HG03196 (cell line): ENCODE measurements at regions not wholly inside any gene's neighbourhood (a gene's known extent, or its start where the extent isn't known, plus 50 kb on each side); places are given as distances from the start of the nearest gene placed in this dataset.

ENCODE experiments used
- ATAC-seq: cut with Tn5 transposase; IDR thresholded peaks from one replicate; pipeline ENCODE4 v1.9.1; 2021; ENCODE audit not compliant: unreplicated experiment

DNA sequence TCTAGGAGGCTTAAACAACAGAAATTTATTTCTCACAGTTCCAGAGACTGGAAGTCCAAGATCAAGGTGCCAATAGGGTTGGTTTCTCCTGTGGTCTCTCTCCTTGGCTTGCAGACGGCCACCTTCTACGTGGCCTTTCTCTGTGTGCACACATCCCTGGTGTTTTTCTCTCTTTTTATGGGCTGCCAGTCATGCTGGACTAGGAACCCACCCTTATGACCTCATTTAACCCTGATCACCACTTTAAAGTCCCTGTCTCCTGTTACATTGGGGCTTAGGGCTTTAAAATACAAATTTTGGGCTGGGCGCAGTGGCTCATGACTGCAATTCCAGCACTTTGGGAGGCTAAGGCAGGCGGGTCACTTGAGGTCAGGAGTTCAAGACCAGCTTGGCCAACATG lies 157.1 kb downstream of the TLE1 start:
- ATAC-seq: no peak

DNA sequence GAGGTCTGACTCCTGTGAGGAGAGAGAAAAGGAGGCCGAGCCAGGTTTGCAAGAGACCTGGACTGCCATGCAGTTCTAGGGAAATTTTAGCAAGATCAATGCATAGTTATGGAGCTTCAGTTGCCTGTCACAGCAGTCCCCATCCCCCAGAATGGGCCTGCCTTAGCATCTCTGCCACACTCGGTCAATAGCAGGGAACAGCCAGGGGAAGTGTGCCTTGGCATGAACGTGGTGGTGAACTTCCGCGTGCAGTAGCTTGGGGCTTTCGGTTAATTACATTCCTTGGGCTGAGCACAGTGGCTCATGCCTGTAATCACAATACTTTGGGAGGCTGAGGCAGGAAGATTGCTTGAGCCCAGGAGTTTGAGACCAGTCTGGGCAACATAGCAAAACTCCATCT lies 157.8 kb downstream of the TLE1 start:
- ATAC-seq: no peak

DNA sequence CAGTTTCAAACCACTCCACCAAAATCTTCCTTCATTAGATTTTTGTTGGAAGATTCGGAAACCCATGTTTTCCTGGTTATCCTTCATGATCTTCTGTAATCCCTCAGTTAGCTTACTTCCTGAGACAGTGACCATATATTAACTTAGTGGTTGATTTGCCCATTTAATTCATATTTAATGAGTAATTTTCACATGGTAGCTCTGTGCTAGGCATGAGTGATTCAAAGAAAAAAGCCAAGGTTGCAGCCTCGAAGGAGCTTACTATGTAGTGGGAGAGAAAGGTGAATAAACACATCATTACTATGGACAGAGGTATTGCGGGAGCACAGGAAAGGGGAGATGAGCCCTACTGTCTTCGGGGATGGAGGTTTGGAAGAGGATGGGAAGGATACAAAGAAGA lies 158.5 kb downstream of the TLE1 start:
- ATAC-seq: no peak

DNA sequence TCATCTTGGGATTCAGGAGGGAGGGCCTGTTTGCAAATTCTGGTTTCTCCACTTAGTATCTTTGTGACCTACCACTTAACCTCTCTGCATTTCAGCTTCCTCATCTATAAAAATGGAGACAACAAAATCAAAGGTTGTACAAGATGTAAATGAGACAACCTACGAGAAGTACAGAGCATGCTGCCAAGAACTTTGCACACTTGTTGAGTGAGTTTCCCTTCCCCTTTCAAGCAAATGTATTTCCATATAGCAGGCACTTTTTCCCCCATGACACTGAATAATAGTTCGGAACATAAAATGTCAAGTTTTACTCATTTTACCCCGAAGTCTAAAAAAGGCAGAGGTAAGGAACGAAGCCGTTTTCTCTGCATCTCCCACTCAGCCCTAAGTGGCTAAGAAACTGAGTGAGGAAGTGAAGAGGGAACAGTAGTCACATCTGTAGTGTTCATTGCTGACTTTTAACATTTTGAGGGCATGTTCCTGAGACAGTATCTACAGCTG lies 159.0 kb downstream of the TLE1 start:
- no peak for ATAC-seq

DNA sequence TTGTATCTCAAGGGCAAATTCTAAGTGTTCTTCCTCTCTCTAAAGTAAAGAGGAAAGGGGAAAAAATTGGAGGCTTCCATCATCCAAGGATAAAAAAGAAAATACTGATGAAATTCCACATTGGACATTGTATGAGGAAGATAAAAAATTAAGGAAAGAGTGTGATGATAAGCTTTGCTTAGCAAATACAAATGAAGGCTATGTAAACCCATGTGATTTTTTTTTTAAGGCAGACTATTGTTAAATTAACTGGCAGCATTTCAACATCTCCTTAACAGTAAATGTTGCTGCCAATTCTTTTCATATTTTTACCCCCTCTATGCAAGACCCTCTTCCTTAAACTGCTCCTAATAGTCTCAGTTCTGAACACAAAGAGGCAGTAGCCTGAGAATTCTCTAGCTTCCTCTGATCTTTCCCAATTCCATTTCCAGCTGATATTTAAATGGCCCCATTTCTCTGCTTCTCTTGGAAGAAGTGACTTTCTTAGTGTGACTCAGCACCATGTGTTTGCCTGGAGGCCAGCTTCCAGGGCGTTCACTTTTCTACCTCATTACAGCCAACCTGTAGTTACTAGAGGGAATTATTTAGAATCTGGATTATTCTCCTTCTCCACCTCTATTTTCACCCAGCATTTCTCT lies 159.7 kb downstream of the TLE1 start:
- no peak for ATAC-seq

DNA sequence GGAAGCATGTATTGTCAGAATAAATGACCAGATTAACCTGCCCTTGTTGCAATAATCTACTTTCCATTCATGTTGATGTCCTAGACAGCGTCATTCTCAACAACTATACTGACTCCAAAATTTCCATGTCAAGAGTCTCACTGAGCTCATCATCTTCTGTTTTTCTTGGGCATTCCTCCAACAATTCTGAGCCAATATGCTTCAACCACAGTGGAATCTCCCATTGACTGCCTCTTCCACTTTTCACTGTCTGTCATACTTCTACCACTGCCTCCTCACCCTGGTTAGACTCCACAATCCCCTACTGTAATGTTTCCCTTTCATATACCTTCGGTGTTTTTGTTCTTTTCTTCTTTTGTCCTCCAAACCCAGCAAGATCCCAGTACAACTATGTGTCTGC lies 162.8 kb downstream of the TLE1 start:
- ATAC-seq: no peak

DNA sequence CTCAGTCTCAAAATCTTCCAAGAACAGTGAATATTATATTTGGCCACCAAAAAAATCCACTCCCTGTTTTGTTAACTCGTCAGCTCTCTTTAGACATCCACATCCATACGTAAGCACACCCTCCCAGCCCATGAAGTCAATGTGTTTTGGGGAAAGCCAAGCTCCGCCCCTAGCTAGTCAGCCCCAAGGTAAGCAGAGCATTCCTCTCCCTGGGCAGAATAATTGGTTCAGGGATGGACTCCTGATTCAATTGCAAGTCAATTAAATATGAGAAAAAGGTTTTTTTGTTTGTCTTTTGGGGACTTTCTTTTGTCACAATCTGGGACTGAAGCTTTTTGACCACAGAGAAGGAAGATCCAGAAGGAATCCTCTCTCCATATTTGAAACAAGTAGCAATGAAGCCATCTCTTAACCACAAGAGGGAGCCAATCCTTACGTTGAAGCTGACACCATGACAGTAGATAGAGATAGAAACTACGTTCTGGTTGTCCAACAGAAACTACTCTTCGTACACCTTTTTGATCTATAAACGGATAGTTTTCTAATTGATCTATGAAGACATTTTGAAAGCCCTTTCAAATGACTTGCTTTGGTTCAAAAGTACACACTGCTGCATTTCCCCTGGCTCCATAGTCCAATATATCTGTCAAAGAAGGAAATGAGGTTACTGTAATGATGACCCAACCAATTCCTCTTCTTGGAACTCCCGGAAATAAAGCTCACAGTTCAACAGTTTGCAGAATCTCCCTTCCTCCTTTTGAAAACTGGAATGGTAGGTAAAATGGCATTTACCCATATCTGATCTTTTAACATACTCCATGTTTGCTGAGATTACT lies 166.4 kb downstream of the TLE1 start:
- no peak for ATAC-seq

DNA sequence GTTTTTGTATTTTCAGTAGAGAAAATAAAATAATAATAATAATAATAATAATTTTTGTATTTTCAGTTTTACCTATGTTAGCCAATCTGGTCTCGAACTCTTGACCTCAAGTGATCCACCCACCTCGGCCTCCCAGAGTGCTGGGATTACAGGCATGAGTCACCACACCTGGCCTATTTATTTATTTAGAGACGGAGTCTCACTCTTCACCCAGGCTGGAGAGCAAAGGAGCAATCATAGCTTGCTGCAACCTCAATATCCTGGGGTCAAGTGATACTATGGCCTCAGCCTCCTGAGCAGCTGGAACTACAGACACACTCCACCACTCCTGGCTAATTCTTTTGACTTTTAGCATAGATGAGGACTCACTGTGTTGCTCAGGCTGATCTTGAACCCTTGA lies 167.5 kb downstream of the TLE1 start:
- no peak for ATAC-seq

DNA sequence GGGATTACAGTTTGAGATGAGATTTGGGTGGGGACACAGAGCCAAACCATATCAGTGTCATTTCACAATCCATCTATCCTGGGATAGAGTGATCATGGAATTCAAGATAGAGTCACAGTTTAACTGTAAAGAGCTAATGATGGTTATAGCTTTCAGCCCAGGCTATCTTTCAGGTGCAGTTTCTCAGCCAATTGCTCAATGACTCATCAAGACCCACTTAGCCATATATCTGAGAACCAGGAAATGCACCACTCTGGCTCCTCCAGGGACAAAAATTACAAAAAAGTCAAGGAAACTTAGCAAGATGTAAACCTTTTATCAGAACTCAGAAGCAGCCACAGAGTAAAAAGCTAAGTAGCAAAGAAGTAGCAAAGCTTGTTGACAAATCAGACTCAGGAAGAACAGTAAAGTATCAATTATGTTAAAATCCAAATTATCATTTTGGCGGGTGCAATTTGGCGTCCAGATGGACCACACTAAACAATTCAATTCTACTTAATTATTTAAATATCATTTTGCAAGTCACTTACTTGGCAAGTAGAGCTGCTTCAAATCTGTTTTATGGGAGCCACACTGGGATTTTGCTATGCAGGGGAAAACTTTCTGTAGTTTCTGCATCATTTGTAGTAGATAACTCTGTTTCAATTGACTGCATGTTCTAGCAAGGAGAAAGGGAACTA lies 169.4 kb downstream of the TLE1 start:
- no peak for ATAC-seq

DNA sequence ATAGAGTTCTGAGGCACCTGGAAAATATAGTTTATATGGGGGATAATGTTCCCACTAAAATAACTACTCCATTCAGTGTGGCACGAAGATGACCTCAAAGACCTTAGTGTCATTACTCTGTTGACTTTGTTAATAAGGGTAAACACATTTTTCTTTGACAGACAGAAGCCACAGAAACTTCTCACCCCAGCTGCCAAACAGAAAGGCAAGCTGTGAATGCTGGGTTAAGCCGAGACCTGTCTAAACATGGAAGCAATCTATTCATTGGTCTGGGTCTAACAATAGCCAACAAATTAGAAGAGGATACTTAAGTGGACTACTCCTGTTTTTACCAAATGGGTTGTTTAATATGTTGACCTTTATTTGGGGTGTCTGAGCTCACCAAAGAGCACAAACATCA lies 171.4 kb downstream of the TLE1 start:
- ATAC-seq: no peak

DNA sequence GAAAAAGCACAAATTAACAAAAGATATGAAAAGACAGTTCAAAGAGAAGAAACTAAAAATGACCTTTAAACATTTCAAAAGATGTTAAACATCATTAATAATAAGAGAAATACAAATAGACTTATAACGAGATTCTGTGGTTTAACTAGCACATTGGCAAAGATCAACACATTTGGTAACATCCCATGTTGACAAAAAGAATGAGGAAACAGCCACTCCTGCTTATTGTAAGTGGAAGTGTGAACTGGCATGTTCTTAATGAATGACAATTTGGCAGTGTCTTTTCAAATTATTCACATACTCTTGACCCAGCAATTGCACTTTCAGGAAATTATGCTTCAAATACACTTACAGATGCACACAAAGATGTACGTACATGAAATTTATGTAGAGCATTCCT lies 176.3 kb downstream of the TLE1 start:
- no peak for ATAC-seq

DNA sequence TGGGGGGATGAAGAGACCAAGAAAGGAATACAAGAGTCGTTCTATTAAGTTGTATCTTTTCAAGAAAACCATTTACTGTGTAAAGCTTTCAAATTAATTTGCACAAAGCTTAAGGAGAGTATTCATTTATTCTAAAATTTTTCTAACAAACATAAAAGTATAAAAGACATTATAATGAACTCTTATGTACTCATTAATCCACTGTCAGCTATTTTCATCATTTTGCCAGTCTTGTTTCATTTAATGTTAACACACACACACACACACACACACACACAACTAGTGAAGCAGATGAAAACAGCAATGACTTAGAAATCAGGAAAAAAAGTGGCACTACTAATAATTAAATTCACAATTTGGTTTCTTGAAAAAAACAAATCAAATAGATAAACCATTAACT lies 176.7 kb downstream of the TLE1 start:
- no peak for ATAC-seq

DNA sequence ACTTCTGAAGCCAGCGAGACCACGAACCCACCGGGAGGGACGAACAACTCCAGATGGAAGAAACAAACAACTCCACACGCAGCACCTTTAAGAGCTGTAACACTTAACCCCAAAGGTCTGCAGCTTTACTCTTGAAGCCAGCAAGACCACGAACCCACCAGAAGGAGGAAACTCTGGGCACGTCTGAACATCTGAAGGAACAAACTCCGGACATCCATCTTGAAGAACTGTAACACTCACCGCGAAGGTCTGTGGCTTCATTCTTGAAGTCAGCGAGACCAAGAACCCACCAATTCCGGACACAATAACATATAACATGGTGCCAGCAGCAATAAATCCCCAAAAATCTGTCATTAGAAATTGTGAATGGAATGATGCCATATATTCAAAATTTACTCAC lies 180.9 kb downstream of the TLE1 start:
- ATAC-seq: no peak

DNA sequence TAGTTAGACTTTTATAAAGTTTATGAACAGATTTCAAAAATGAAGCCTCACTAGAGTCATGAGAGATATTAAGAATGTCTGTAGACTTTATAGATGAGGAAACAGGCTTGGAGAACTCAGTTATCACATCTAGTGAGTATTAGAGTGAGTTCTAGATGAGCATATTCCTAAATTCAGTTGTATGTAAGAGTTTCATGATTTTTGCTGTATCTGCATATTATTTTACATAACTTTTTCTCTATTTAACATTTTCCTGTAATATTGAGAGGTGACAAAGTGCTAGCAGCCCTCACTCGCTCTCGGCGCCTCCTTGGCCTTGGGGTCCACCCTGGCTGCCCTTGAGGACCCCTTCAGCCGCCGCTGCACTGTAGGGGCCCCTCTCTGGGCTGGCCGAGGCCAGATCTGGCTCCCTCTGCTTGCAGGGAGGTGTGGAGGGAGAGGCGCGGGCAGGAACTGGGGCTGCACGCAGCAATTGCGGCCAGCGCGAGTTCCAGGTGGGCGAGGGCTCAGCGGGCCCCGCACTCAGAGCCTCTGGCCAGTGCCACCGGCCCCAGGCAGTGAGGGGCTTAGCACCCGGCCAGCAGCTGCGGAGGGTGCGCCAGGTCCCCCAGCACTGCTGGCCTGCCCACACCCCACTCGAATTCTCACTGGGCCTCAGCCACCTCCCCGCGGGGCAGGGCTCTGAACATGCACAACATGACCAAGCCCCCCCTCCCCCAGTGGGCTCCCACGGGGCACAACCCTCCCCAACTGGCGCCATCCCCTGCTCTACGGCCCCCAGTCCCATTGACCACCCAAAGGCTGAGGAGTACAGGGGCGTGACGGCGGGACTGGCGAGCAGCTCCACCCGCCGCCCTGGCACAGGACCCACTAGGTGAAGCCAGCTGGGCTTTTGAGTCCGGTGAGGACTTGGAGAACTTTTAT lies 182.1 kb downstream of the TLE1 start:
- no peak for ATAC-seq

DNA sequence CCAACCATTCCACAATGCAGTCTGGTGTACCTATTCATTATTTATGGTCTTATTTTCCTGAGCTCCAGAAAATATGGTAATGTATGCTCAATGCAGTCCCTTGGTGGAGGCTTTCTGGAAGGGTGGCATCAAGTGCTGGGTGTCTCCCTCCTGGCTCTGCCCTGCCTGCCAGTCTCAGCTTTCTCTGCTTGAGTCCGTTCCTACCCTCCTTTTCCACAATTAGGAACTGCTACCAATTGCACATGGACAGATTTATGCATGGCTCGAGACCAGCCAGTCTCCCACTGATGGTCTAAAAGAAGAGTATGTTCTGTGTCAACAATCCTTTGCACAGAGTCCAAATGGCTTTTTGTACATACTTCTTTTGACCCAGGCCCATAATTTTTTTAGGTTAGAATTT lies 189.8 kb downstream of the TLE1 start:
- no peak for ATAC-seq

DNA sequence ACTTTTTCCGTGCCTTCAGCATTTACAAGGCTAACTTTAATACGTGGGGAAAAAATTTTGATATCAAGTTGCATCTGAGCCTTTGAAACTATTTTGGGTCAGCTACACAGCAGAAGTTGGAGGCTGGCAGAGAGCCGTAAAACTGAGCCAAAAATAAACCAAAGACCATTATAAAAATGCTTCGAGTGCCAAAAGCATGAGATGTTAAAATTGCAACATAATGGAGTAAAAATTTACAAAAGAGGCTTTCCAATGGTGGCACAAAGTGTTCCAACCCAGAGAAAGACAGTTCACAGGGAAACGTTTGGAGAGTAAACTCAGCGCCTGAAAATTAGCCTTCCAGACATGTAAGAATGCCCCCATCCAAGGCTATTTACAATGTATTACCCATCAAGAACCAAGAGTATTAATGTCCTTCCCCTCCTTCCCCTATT lies 190.3 kb downstream of the TLE1 start:
- no peak for ATAC-seq

DNA sequence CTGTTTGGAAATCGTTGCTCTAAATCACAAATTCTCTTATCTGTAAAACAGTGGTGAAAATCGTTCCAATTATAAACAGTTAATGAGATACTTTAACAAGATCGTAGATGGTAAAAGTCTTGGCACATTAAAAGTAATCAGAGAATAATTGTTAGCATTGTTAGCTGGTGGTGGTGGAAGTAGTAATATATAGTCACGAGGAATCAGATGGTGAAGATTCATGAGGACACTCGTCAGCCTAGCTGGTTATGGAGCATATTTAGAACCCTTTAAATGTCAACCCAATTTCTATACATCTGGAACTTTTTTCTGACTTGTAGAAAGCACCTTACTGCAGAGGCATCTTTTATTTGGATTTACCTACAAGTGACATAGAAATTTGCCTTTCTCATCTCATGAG lies 190.8 kb downstream of the TLE1 start:
- ATAC-seq: no peak

DNA sequence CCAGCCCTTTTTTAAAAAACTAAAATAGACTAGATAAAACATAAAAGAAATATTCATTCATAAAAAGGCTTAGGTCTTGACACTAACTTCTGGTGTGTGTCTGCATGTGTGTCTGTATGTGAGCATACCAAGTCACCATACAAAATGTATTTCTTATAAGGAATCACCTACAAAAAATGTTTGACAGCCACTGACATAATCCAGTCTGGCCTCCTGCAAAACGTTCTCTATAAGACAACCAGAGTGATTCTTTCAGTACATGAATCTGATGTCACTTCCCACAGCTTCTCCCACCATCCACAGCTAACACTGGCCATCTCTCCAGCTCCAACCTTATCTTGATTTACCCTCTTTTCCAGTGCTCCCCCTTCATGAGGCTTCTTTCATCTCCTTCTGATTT lies 192.3 kb downstream of the TLE1 start:
- no peak for ATAC-seq

DNA sequence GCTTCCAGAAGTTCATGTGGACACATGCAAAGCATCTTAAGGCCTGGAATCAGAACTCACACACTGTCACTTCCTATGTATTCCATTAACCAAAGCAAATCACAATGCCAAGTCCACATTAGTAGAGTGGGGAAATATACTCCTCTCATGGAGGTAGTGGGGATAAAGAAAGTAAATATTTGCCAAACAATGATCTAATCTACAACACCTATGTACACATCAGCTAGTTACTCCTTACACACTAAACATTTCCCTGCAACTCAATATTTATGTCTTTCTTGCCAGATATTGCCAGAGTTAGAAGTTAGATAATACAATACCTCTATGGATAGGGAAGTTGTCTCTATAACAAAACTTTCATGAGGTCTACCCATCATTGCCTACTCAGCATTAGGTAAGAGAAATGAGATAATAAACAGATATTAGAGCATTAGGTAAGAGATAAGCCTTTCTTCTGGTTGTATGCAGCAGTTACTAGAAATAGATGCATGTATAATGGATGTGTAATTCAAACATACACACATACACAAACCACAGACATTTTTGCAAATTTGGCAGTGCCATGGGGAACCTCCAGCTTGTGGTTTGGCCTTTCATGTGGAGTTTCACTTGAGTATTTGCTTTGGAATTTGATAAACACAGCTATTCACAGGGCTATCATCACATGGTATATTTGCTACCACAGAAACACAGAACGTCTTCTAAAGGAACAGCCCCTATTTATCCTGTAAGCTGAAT lies 196.5 kb downstream of the TLE1 start:
- no peak for ATAC-seq

DNA sequence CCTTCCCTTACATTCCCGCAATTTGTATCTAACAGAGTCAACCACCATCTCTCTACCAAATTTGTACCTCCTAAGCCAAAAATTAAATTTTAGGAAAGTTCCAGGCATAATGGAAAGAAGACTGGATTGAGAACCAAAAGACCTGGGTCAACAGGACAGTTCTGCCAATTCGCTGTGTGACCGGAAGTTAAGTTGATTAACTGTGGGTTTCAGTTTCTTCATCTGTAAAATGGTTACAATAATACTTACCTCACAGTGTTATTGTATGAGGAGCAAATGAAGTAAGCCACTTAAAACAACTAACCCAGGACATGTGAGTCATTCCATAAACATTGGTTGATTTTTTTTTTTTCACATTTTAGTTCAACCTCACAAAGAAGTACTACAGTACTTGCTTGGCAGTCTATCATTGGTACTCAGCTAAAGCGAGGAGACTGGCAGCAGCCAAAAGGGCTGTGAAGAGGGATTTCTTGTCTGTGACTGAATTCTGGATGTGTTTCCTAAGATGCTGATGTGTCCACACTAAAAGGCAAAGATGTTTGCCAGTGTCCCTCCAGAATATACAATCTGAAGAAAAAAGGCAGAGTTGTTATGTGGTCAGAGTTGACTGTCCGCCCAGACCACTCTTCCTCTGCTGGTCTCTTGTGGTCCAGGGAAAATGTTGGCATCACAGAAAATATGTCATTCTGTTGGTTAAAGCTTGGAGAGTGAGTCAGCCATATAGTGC lies 198.6 kb downstream of the TLE1 start:
- no peak for ATAC-seq
